ENCODE measurements at regions not wholly inside any gene's neighbourhood (a gene's known extent, or its start where the extent isn't known, plus 50 kb on each side); places are given as distances from the start of the nearest gene placed in this dataset.

DNA sequence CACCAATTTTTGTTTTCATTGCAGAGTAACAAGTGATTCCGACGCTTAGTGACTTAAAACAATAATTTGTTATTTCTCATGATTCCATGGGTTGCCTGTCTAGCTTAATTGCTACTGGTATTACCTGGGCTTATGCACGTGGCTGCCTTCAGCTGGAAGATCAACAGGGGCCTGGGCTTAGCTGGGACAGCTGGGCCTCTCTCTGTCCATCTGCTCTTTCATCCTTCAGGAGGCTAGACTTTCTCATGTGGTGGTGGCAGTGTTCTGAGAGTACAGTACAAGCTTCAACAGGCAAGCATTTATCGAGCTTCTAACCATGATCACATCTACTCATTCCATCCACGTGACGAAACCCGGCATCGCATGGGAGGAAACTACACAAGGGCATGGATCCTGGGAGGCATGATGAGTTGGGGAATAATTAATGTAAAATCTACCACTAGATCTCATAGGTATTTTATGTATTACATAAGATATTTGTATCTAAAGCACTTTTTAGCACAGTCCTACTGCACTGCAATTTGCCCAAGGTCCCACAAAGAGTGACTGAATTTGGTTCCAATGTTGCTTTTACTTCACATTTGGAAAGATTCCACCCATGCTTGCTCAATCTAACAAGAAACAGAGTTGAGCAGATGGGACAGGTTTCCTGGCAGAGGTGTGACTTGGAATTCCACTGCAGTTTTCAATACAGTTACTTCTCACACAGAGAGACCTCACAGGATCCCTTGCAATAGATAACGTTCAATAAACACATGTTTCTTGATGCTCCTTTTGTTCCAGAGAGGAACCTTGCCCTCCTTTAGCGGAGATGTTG lies 153.1 kb upstream of the FRMD6 start:
- Mint-ChIP-seq H3K9me3 (peaks cover 0 to 8% (median 2%) of the 10 kb centered on the region in 7 donors), H3K4me3 (no peak overlapping the region), H3K4me1 (no peaks in the 10 kb centered on the region), H3K36me3 (no peaks in the 10 kb centered on the region), H3K27ac (no peak overlapping the region), H3K27me3 (peaks cover 5% of the 10 kb centered on the region)
- H3K4me3 ChIP-seq (ENCODE audit: low read depth, low read length), result no peak overlapping the region
- peaks cover 0 to 4% of the 10 kb centered on the region in 2 experiments for H3K9me3 ChIP-seq (ENCODE audit: control insufficient read depth in 2 of 2, low read length in 2 of 2)
- peaks cover 1% of the 10 kb centered on the region for H3K27me3 ChIP-seq (ENCODE audit: control insufficient read depth, insufficient read depth, low read length)
- no peak for ATAC-seq (ENCODE audit: low read depth in 2 of 2)
- H3K36me3 ChIP-seq (ENCODE audit: control insufficient read depth, insufficient read depth, low read length), result no peaks in the 10 kb centered on the region
- DNase-seq, result no peak
- no peaks in the 10 kb centered on the region for H3K4me1 ChIP-seq (ENCODE audit: control insufficient read depth, insufficient read depth, low read length, poor library complexity, severe bottlenecking)
- no peak overlapping the region for H3K27ac ChIP-seq (ENCODE audit: insufficient read depth, low read length, poor library complexity, severe bottlenecking)

DNA sequence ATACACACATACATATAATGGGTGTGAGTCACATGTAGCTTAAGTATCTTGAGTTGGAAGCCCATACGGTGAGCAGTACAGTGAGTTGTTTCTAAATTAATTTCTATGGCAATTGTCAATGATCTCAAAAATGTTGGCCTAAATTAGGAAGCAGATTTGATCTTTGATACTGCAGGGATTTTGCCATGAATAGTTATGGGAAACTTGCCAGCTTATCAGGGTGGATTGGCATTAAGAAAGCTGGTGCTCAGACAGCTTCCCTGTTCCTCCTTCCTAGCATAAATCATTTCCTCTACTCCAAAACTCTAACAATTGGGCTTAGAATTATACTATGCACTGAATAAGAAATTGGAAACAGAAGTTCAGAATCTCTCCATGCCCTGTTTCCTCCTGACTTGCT lies 150.9 kb upstream of the FRMD6 start:
- H3K4me1 Mint-ChIP-seq, result no peaks in the 10 kb centered on the region
- H3K27ac ChIP-seq (ENCODE audit: insufficient read depth, low read length, poor library complexity, severe bottlenecking), result no peak overlapping the region
- H3K36me3 ChIP-seq (ENCODE audit: control insufficient read depth, insufficient read depth, low read length), result no peaks in the 10 kb centered on the region
- peaks cover 0 to 8% (median 2%) of the 10 kb centered on the region in 7 donors for H3K9me3 Mint-ChIP-seq
- H3K4me3 ChIP-seq (ENCODE audit: low read depth, low read length), result no peak overlapping the region
- peaks cover 0 to 4% of the 10 kb centered on the region in 2 experiments for H3K9me3 ChIP-seq (ENCODE audit: control insufficient read depth in 2 of 2, low read length in 2 of 2)
- no peak overlapping the region for H3K27ac Mint-ChIP-seq
- peaks cover 6% of the 10 kb centered on the region for H3K27me3 ChIP-seq (ENCODE audit: control insufficient read depth, insufficient read depth, low read length)
- H3K27me3 Mint-ChIP-seq, result peaks cover 5% of the 10 kb centered on the region
- no peak for ATAC-seq (ENCODE audit: low read depth in 2 of 2)
- H3K36me3 Mint-ChIP-seq, result no peaks in the 10 kb centered on the region
- H3K4me3 Mint-ChIP-seq, result no peak overlapping the region
- DNase-seq, result no peak
- H3K4me1 ChIP-seq (ENCODE audit: control insufficient read depth, insufficient read depth, low read length, poor library complexity, severe bottlenecking), result no peaks in the 10 kb centered on the region

DNA sequence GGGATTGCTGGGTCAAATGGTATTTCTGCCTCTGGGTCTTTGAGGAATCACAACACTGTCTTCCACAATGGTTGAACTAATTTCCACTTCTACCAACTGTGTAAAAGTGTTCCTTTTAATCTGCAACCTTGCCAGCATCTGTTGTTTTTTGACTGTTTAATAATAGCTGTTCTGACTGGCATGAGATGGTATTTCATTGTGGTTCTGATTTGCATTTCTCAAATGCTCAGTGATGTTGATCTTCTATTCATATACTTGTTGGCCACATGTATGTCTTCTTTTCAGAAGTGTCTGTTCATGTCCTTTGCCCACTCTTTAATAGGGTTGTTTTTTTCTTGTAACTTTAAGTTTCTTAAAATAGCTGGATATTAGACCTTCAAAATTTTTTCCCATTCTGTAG lies 150.0 kb upstream of the FRMD6 start:
- Histone ChIP-seq H3K4me3 (ENCODE audit: low read depth, low read length) (no peak overlapping the region), H3K27me3 (ENCODE audit: control insufficient read depth, insufficient read depth, low read length) (peaks cover 8% of the 10 kb centered on the region), H3K9me3 (ENCODE audit: control insufficient read depth in 2 of 2, low read length in 2 of 2) (peaks cover 0 to 4% of the 10 kb centered on the region in 2 experiments), H3K4me1 (ENCODE audit: control insufficient read depth, insufficient read depth, low read length, poor library complexity, severe bottlenecking) (no peaks in the 10 kb centered on the region), H3K36me3 (ENCODE audit: control insufficient read depth, insufficient read depth, low read length) (no peaks in the 10 kb centered on the region), H3K27ac (ENCODE audit: insufficient read depth, low read length, poor library complexity, severe bottlenecking) (no peak overlapping the region)
- H3K4me3 Mint-ChIP-seq, result no peak overlapping the region
- peaks cover 5% of the 10 kb centered on the region for H3K27me3 Mint-ChIP-seq
- H3K9me3 Mint-ChIP-seq, result peaks cover 0 to 8% (median 1%) of the 10 kb centered on the region in 7 donors
- H3K36me3 Mint-ChIP-seq, result no peaks in the 10 kb centered on the region
- no peak overlapping the region for H3K27ac Mint-ChIP-seq
- DNase-seq (no peak), ATAC-seq (ENCODE audit: low read depth in 2 of 2) (no peak)
- no peaks in the 10 kb centered on the region for H3K4me1 Mint-ChIP-seq

DNA sequence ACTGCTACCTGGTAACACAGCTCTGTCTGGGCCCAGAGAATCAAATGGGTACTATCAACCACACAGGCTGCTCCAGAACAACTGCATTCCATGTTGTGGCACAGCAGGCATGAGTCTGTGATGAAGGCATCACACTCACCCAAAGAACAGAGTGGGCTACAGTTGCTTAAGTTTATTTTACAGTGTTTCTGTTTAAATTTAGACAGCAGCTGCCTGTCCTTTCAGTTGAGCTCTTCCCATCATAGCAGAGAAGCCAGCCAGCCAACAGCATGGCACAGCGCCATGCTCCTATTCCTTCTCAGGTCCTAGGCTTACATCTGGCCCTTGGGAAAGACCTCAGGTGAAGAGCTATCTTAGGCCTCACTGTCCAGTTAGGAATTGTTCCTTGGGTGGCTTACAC lies 147.0 kb upstream of the FRMD6 start:
- Mint-ChIP-seq H3K9me3 (peaks cover 0 to 8% (median 0%) of the 10 kb centered on the region in 7 donors), H3K36me3 (no peaks in the 10 kb centered on the region), H3K27ac (no peak overlapping the region), H3K4me1 (no peaks in the 10 kb centered on the region), H3K4me3 (no peak overlapping the region), H3K27me3 (peaks cover 5% of the 10 kb centered on the region)
- Histone ChIP-seq H3K9me3 (ENCODE audit: control insufficient read depth in 2 of 2, low read length in 2 of 2) (peaks cover 0 to 2% of the 10 kb centered on the region in 2 experiments), H3K27me3 (ENCODE audit: control insufficient read depth, insufficient read depth, low read length) (peaks cover 7% of the 10 kb centered on the region), H3K4me1 (ENCODE audit: control insufficient read depth, insufficient read depth, low read length, poor library complexity, severe bottlenecking) (no peaks in the 10 kb centered on the region), H3K4me3 (ENCODE audit: low read depth, low read length) (no peak overlapping the region), H3K36me3 (ENCODE audit: control insufficient read depth, insufficient read depth, low read length) (no peaks in the 10 kb centered on the region), H3K27ac (ENCODE audit: insufficient read depth, low read length, poor library complexity, severe bottlenecking) (no peak overlapping the region)
- no peak for DNase-seq
- ATAC-seq (ENCODE audit: low read depth in 2 of 2), result no peak

DNA sequence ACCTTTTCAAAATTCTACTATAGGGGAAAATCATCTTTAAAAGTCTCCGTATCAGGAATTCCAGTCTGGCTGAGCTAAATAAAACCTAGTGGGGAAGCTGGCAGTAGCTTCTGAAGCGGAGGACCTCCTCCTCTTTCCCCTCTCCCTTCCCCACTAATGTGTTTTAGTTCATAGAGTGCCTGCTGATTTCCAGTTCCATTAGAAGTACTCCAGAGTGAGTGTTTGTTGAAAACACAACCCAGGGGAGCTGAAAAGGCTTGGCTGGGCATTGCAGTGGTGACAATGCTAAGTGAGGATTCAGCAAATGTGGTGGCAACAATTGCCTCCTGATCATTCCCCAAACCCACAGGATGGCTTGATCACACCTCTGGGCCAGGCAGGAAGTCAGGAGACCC lies 144.2 kb upstream of the FRMD6 start:
- ATAC-seq (ENCODE audit: low read depth in 2 of 2) (no peak), DNase-seq (no peak)
- no peaks in the 10 kb centered on the region for H3K9me3 ChIP-seq (ENCODE audit: control insufficient read depth in 2 of 2, low read length in 2 of 2)
- H3K27me3 Mint-ChIP-seq, result peaks cover 5% of the 10 kb centered on the region
- H3K36me3 ChIP-seq (ENCODE audit: control insufficient read depth, insufficient read depth, low read length), result no peaks in the 10 kb centered on the region
- H3K4me3 ChIP-seq (ENCODE audit: low read depth, low read length), result no peak overlapping the region
- H3K27ac Mint-ChIP-seq, result no peak overlapping the region
- no peaks in the 10 kb centered on the region for H3K4me1 ChIP-seq (ENCODE audit: control insufficient read depth, insufficient read depth, low read length, poor library complexity, severe bottlenecking)
- H3K27ac ChIP-seq (ENCODE audit: insufficient read depth, low read length, poor library complexity, severe bottlenecking), result no peak overlapping the region
- H3K4me3 Mint-ChIP-seq, result no peak overlapping the region
- peaks cover 7% of the 10 kb centered on the region for H3K27me3 ChIP-seq (ENCODE audit: control insufficient read depth, insufficient read depth, low read length)
- H3K36me3 Mint-ChIP-seq, result no peaks in the 10 kb centered on the region
- no peaks in the 10 kb centered on the region for H3K4me1 Mint-ChIP-seq
- H3K9me3 Mint-ChIP-seq, result peaks cover 0 to 6% (median 0%) of the 10 kb centered on the region in 7 donors

DNA sequence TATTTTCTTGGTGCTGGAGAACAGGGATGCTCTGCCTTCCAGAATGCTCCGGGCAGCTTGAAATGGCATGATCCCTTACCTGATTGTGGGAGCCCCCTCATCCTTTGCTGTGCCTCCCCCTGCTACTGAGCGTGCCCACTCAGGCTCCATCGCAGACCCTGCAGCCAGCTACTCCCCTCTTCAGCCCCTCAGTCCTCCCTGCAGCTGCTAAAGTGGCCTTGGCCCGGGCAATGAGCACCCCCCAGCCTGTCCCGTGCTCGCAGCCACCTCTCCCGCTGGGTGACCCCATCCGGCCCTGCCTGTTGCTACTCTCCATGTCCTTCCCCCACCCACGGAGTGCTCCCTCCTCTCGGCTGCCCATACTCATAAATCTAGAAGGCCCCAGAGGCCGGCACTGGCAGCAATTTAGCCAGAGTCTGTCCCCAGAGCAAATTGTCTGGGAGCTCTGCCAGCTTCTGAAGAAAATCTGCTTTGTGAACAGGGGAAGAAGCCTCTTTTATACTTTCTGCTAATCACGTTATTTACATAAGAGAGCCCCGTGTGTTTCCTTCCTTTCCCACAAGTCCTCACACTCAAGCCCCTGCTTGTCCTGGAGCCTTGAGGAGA lies 143.7 kb upstream of the FRMD6 start:
- Histone ChIP-seq H3K4me1 (ENCODE audit: control insufficient read depth, insufficient read depth, low read length, poor library complexity, severe bottlenecking) (no peaks in the 10 kb centered on the region), H3K9me3 (ENCODE audit: control insufficient read depth in 2 of 2, low read length in 2 of 2) (no peaks in the 10 kb centered on the region), H3K27ac (ENCODE audit: insufficient read depth, low read length, poor library complexity, severe bottlenecking) (no peak overlapping the region), H3K27me3 (ENCODE audit: control insufficient read depth, insufficient read depth, low read length) (peaks cover 7% of the 10 kb centered on the region), H3K4me3 (ENCODE audit: low read depth, low read length) (no peak overlapping the region), H3K36me3 (ENCODE audit: control insufficient read depth, insufficient read depth, low read length) (no peaks in the 10 kb centered on the region)
- Mint-ChIP-seq H3K27me3 (peaks cover 5% of the 10 kb centered on the region), H3K9me3 (peaks cover 0 to 6% (median 0%) of the 10 kb centered on the region in 7 donors), H3K4me3 (no peak overlapping the region), H3K4me1 (no peaks in the 10 kb centered on the region), H3K36me3 (no peaks in the 10 kb centered on the region), H3K27ac (no peak overlapping the region)
- ATAC-seq (ENCODE audit: low read depth in 2 of 2) (no peak), DNase-seq (no peak)

DNA sequence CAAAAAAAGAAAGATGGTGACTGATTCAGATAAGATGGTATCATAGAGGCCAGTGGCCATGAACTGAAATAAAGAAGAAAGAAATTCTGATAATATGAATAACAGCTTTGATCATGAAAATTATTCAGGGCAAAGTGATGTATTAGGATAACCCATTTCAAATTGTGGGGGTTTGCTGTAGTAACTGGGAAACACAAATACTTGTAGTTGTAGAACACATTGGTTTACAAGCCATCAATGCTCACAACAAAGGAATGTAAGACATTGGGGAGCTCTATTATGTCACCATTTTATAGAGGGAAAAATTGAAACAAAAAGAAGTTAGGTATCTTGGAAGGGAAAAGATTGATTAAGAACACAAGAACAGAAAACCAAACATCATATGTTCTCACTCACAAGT lies 140.4 kb upstream of the FRMD6 start:
- Mint-ChIP-seq H3K27ac (no peak overlapping the region), H3K4me3 (peak overlapping the region in 1 of 4 donors; percentile 29), H3K27me3 (peaks cover 3% of the 10 kb centered on the region), H3K36me3 (no peaks in the 10 kb centered on the region), H3K4me1 (no peaks in the 10 kb centered on the region), H3K9me3 (peaks cover 0 to 3% (median 0%) of the 10 kb centered on the region in 7 donors)
- Histone ChIP-seq H3K4me3 (ENCODE audit: low read depth, low read length) (no peak overlapping the region), H3K36me3 (ENCODE audit: control insufficient read depth, insufficient read depth, low read length) (no peaks in the 10 kb centered on the region), H3K4me1 (ENCODE audit: control insufficient read depth, insufficient read depth, low read length, poor library complexity, severe bottlenecking) (no peaks in the 10 kb centered on the region), H3K27ac (ENCODE audit: insufficient read depth, low read length, poor library complexity, severe bottlenecking) (no peak overlapping the region), H3K9me3 (ENCODE audit: control insufficient read depth in 2 of 2, low read length in 2 of 2) (no peaks in the 10 kb centered on the region), H3K27me3 (ENCODE audit: control insufficient read depth, insufficient read depth, low read length) (no peaks in the 10 kb centered on the region)
- DNase-seq (no peak), ATAC-seq (ENCODE audit: low read depth in 2 of 2) (no peak)

DNA sequence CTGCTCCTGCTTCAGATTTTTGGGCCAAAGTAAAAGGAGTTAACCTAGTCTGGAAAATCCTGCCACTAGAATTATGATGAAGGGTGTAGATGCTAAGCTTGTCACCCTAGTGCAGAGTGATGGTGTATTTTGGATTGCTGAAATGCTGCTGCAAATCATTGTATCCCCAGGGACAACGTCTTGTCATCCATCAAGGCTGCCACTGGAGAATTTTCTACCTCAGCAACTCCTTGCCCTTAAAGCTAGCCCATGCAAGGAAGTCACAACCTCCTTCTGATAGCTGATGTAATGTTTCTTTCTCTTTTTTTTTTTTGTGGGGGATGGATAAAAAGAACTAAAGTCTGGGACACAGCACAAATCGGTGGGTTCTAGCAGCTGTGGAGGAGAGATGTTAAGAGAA lies 139.4 kb upstream of the FRMD6 start:
- Histone ChIP-seq H3K4me1 (ENCODE audit: control insufficient read depth, insufficient read depth, low read length, poor library complexity, severe bottlenecking) (no peaks in the 10 kb centered on the region), H3K27me3 (ENCODE audit: control insufficient read depth, insufficient read depth, low read length) (no peaks in the 10 kb centered on the region), H3K4me3 (ENCODE audit: low read depth, low read length) (no peak overlapping the region), H3K9me3 (ENCODE audit: control insufficient read depth in 2 of 2, low read length in 2 of 2) (no peaks in the 10 kb centered on the region), H3K36me3 (ENCODE audit: control insufficient read depth, insufficient read depth, low read length) (no peaks in the 10 kb centered on the region), H3K27ac (ENCODE audit: insufficient read depth, low read length, poor library complexity, severe bottlenecking) (no peak overlapping the region)
- Mint-ChIP-seq H3K4me3 (no peak overlapping the region), H3K9me3 (peaks cover 0 to 3% (median 0%) of the 10 kb centered on the region in 7 donors), H3K27ac (no peak overlapping the region), H3K27me3 (peaks cover 4% of the 10 kb centered on the region), H3K4me1 (no peaks in the 10 kb centered on the region), H3K36me3 (no peaks in the 10 kb centered on the region)
- DNase-seq (no peak), ATAC-seq (ENCODE audit: low read depth in 2 of 2) (no peak)

All from CD4-positive, CD25-positive, alpha-beta regulatory T cell (primary cell).